ENCODE measurements at regions not wholly inside any gene's neighbourhood (a gene's known extent, or its start where the extent isn't known, plus 50 kb on each side); places are given as distances from the start of the nearest gene placed in this dataset.
"Not testable (repeated sequence)": the region's sequence is repeated elsewhere in the genome, so short reads cannot be mapped to it uniquely, and the experiment has no call there.

- TF ChIP-seq ZNF274 (IDR thresholded peaks at IDR 0.05; ENCODE audit: low read depth, low read length); SUZ12 (IDR thresholded peaks at IDR 0.05; ENCODE audit: extremely low read depth, insufficient read depth, insufficient read length); YY1 (IDR thresholded peaks at IDR 0.05; ENCODE audit: insufficient read depth, insufficient read length): not testable (repeated sequence)
Measured at GRCh38 chr4:3942569-3942971, 176.4 kb downstream of the ADRA2C start.

Measured in NT2/D1 (cell line).